ENCODE measurements at regions not wholly inside any gene's neighbourhood (a gene's known extent, or its start where the extent isn't known, plus 50 kb on each side); places are given as distances from the start of the nearest gene placed in this dataset.
"Not testable (repeated sequence)": the region's sequence is repeated elsewhere in the genome, so short reads cannot be mapped to it uniquely, and the experiment has no call there.

DNA sequence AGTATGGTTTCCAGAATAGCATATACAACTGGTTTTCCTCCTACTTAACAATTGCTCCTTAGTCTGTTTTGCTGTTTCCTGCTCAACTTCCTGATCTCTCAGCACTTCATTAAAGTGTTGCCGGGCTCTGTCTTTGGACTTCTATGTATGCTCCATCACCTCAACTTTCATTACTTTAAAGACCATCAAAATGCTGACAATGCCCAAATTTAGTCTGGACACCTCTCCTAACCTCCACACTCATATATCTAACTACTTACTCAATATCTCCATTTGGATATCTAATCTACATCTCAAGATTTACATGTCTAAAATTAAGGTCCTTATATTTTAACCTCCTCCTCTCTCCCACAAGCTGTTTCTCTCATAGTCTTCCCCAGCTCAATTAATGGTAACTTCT lies 54.4 kb upstream of the LGR5 start:
- Mint-ChIP-seq H3K36me3 (ENCODE audit: low read depth) (no peaks in the 10 kb centered on the region), H3K4me1 (no peaks in the 10 kb centered on the region), H3K9me3 (no peaks in the 10 kb centered on the region), H3K4me3 (no peak overlapping the region), H3K27me3 (peaks cover 10% of the 10 kb centered on the region), H3K27ac (no peak overlapping the region)
- CTCF ChIA-PET: interaction anchor here (0.6 kb wide), 1 partner anchor 196 kb away, joined by 3 read pairs; no protein-coding TSS in a partner anchor
- POLR2A ChIA-PET: no interaction called here
- DNase-seq: no peak

DNA sequence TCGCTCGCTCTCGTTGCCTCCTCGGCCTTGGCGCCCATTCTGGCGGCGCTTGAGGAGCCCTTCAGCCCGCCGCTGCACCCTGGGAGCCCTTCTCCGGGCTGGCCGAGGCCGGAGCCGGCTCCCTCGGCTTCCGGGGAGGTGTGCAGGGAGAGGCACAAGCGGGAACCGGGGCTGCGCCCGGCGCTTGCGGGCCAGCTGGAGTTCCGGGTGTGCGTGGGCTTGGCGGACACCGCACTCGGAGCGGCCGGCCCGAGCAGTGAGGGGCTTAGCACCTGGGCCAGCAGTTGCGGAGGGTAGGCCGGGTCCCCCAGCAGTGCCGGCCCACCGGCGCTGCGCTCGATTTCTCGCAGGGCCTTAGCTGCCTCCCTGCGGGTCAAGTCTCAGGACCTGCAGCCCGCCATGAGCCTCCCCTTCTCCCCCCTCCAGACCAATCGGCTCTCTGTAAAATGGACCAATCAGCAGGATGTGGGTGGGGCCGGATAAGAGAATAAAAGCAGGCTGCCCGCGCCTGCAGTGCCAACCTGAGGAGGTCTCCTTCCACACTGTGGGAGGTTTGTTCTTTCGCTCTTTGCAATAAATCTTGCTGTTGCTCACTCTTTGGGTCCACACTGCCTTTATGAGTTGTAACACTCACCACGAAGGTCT lies 62.8 kb upstream of the LGR5 start:
- CTCF ChIA-PET; POLR2A ChIA-PET; H3K36me3 Mint-ChIP-seq (ENCODE audit: low read depth); H3K27me3 Mint-ChIP-seq; H3K9me3 Mint-ChIP-seq; DNase-seq; H3K4me1 Mint-ChIP-seq; H3K27ac Mint-ChIP-seq; H3K4me3 Mint-ChIP-seq: not testable (repeated sequence)

DNA sequence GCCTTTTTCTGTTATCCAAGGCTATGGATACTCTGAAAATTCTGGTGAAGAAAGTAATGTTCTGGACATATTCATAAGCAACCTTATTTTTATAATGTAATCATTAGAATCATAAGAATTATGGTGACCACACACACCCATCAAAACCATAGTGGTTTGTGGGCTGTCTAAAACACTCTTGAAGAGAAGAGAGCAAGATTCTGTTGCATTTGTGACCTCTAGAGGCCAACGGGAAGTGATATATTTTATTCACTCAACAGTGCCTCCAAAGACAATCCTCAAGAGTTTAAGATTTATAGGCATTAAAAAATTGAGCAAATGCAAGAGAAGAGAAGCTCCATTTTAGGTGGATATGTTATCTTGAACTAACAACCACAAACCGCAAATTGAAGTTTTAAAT lies 68.5 kb upstream of the LGR5 start:
- no peak overlapping the region for H3K27ac Mint-ChIP-seq
- no peaks in the 10 kb centered on the region for H3K4me1 Mint-ChIP-seq
- H3K9me3 Mint-ChIP-seq: no peaks in the 10 kb centered on the region
- DNase-seq: no peak
- H3K36me3 Mint-ChIP-seq (ENCODE audit: low read depth): no peaks in the 10 kb centered on the region
- ChIA-PET POLR2A (no interaction called here), CTCF (no interaction called here)
- H3K27me3 Mint-ChIP-seq: peaks cover 4% of the 10 kb centered on the region
- no peak overlapping the region for H3K4me3 Mint-ChIP-seq

DNA sequence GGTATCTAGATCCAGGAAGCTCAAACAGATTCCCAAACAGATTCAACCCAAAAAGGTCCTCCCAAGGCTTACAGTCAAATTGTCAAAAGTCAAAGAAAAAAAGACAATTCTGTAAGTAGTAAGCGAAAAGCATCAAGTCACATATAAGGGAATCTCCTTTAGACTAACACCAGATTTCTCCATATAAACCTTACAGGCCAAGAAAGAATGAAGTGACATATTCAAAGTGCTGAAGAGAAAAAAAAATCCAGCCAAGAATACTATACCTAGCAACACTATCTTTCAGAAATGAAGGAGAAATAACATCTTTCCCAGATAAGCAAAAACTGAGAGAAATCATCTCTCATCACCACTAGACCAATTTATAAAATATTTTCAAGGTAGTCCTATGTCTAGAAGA lies 79.6 kb upstream of the LGR5 start:
- no peak overlapping the region for H3K27ac Mint-ChIP-seq
- no peaks in the 10 kb centered on the region for H3K4me1 Mint-ChIP-seq
- H3K36me3 Mint-ChIP-seq (ENCODE audit: low read depth): no peaks in the 10 kb centered on the region
- H3K9me3 Mint-ChIP-seq: peaks cover 5% of the 10 kb centered on the region
- no peak overlapping the region for H3K4me3 Mint-ChIP-seq
- ChIA-PET POLR2A (no interaction called here), CTCF (no interaction called here)
- no peaks in the 10 kb centered on the region for H3K27me3 Mint-ChIP-seq
- no peak for DNase-seq

DNA sequence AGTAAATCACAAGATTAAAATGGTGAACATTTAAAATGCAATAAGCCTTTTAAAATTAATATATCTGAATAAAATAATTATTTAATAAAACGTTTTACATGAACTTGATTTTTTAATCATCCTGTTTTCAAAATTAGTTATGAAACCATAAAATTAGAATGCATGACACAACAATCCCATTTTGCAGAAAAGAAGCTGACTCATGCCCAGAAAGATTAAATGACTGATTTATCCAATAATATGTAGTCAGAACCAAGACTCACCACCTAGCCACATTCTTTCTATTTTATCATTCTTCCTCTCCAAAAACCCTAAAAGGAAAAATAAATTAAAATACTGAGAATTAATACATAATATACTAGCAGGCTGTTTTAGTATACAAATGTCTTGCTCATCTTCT lies 83.0 kb upstream of the LGR5 start:
- ChIA-PET POLR2A (no interaction called here), CTCF (no interaction called here)
- no peaks in the 10 kb centered on the region for H3K9me3 Mint-ChIP-seq
- H3K36me3 Mint-ChIP-seq (ENCODE audit: low read depth): no peaks in the 10 kb centered on the region
- H3K27ac Mint-ChIP-seq: no peak overlapping the region
- H3K4me3 Mint-ChIP-seq: no peak overlapping the region
- H3K4me1 Mint-ChIP-seq: no peaks in the 10 kb centered on the region
- DNase-seq: no peak
- H3K27me3 Mint-ChIP-seq: peaks cover 2% of the 10 kb centered on the region

DNA sequence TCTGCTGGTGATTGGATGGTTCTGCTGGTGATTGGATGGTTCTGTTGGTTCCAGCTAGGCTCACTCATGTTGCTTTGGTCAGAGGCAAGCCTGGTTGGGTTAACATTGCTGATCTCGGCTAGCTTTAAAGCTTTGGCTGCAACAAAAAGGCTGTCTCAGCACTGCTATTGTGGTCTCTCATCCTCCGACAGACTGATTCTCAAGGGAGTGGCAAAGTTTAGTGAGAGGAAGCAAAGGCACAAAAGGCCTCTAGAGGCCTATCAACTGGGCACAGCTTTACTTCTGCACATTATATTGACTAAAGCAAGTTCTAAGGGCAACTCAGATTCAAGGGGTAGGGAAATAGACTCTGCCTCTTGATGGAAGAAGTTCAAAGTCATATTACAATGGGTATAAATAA lies 84.7 kb upstream of the LGR5 start:
- Mint-ChIP-seq H3K9me3 (no peaks in the 10 kb centered on the region), H3K27me3 (peaks cover 2% of the 10 kb centered on the region), H3K36me3 (ENCODE audit: low read depth) (no peaks in the 10 kb centered on the region), H3K27ac (no peak overlapping the region), H3K4me1 (no peaks in the 10 kb centered on the region), H3K4me3 (no peak overlapping the region)
- POLR2A ChIA-PET: no interaction called here
- CTCF ChIA-PET: no interaction called here
- no peak for DNase-seq

DNA sequence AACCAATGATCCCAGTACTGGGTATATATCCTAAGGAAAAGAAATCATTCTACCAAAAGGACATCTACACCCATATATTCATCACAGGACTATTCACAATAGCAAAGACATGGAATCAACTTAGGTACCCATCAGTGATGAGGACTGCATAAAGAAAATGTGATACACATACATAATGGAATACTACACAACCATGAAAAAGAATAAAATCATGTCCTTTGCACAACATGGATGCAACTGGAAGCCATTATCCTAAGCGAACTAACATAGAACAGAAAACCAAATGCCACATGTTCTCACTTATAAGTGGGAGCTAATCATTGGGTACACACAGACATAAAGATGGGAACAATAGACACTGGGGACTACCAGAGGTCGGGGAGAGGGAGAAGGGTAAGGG lies 86.0 kb upstream of the LGR5 start:
- ChIA-PET CTCF (no interaction called here), POLR2A (no interaction called here)
- no peak for DNase-seq
- H3K4me1 Mint-ChIP-seq: no peaks in the 10 kb centered on the region
- no peak overlapping the region for H3K27ac Mint-ChIP-seq
- peaks cover 2% of the 10 kb centered on the region for H3K27me3 Mint-ChIP-seq
- no peaks in the 10 kb centered on the region for H3K9me3 Mint-ChIP-seq
- H3K4me3 Mint-ChIP-seq: no peak overlapping the region
- no peaks in the 10 kb centered on the region for H3K36me3 Mint-ChIP-seq (ENCODE audit: low read depth)

DNA sequence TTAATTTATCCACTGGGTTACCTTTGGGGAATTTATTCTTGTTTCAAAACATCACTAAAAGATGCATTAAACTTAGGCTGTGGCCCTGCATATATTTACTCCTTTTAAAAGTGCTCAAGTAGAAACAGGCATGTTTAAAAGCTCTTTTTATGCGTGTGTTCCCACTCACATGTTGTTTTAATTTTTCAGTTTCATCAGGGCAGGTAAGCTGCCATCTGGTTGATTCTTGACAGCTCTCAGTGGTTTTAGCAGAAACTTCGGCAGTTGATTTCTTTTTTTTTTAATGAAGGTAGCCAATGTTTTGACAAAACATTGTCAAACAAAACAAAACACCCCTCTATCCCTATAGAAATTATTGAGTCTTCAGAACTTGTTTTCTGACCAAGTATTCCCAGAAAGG lies 89.6 kb upstream of the LGR5 start:
- no peaks in the 10 kb centered on the region for H3K9me3 Mint-ChIP-seq
- H3K4me3 Mint-ChIP-seq: no peak overlapping the region
- POLR2A ChIA-PET: no interaction called here
- no peaks in the 10 kb centered on the region for H3K36me3 Mint-ChIP-seq (ENCODE audit: low read depth)
- peaks cover 2% of the 10 kb centered on the region for H3K27me3 Mint-ChIP-seq
- no peaks in the 10 kb centered on the region for H3K4me1 Mint-ChIP-seq
- no peak for DNase-seq
- no peak overlapping the region for H3K27ac Mint-ChIP-seq
- CTCF ChIA-PET: no interaction called here

DNA sequence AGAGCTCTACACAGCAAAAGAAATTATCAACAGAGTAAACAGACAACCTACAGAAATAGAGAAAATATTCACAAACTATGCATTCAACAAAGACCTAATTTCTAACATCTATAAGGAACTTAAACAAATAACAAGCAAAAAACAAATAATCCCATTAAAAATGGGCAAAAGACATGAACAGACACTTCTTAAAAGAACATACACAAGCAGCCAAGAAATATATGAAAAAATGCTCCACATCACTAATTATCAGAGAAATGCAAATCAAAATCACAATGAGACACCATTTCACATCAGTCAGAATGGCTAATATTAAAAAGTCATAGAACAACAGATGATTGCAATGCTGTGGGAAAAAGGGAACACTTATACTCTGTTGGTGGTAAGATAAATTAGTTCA lies 100.7 kb upstream of the LGR5 start:
- Mint-ChIP-seq H3K4me1 (no peaks in the 10 kb centered on the region), H3K9me3 (no peaks in the 10 kb centered on the region), H3K4me3 (no peak overlapping the region), H3K36me3 (ENCODE audit: low read depth) (no peaks in the 10 kb centered on the region), H3K27me3 (peaks cover 2% of the 10 kb centered on the region), H3K27ac (no peak overlapping the region)
- ChIA-PET CTCF (no interaction called here), POLR2A (no interaction called here)
- DNase-seq: no peak

DNA sequence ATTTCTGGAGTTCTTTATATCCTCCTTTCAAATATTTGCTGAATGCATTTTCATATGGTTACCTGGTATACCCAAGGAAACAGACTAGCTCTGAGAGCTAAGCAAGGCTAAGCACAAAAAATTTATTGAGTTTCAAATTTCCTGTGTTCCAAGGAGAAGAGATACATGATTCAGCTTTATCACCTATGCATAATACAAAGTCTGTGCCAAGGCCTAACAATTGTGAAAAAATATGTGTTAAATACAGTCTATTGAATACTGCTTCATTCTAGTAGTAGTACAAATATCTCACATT lies 103.7 kb upstream of the LGR5 start:
- Mint-ChIP-seq H3K36me3 (ENCODE audit: low read depth) (no peaks in the 10 kb centered on the region), H3K9me3 (no peaks in the 10 kb centered on the region), H3K4me1 (no peaks in the 10 kb centered on the region), H3K27me3 (peaks cover 2% of the 10 kb centered on the region), H3K27ac (no peak overlapping the region), H3K4me3 (no peak overlapping the region)
- DNase-seq: no peak
- POLR2A ChIA-PET: no interaction called here
- CTCF ChIA-PET: no interaction called here

DNA sequence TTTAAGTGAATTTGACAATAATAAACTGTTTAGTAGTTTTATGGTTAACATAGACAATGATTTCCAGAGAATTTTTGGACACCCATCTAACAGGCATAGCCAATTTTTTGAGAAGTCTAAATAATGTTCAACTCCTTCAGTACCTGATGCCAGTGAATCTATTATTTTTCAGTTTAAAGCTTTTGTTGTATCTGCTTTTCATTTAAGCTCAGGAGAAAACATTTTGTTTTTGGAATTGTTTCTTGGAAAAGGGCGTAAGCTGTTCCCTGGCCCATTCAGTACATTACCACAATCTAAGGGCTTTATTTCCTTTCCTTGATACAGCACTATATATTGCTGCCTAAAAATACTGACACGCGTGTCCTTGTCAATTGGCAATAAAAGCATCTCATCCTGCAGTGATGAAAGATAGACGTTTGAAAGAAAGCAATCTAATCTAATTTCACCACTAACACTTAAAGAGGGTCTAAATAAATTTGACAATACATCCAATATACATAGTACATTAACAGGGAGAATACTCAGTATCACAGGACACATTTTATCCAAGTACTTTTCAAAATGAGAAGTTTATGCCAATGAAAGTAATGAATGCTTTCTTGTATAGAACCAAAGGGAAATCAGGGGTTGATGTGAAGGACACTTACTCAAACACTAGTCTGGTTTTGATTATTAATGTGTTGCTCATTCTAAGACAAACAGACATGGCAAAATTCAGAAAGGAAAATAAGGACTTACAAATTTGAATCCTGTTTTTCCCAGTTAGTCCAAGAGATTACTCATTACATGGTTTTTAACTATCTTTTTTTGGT lies 104.2 kb upstream of the LGR5 start:
- no peak for DNase-seq
- Mint-ChIP-seq H3K27me3 (peaks cover 2% of the 10 kb centered on the region), H3K36me3 (ENCODE audit: low read depth) (no peaks in the 10 kb centered on the region), H3K9me3 (no peaks in the 10 kb centered on the region), H3K4me3 (no peak overlapping the region), H3K4me1 (no peaks in the 10 kb centered on the region), H3K27ac (no peak overlapping the region)
- CTCF ChIA-PET: no interaction called here
- POLR2A ChIA-PET: no interaction called here

DNA sequence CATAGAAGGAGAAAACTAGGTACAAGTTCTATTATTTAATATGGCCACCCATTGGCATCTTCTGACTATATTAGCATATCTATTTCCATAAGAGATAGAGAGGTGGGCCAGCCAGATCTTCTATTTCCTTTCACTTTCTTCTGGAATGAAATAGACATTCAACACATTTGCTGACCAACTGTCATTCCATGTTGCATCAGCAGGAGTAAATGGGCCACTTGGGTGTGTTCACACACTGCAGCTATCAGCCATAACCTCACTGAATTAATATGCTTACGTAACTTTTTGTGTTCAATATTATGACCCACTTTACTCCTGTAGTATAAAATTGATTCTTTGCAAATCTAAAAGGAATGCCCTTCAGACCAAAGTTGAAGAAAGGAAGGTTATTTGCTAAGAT lies 106.2 kb upstream of the LGR5 start:
- no peaks in the 10 kb centered on the region for H3K36me3 Mint-ChIP-seq (ENCODE audit: low read depth)

DNA sequence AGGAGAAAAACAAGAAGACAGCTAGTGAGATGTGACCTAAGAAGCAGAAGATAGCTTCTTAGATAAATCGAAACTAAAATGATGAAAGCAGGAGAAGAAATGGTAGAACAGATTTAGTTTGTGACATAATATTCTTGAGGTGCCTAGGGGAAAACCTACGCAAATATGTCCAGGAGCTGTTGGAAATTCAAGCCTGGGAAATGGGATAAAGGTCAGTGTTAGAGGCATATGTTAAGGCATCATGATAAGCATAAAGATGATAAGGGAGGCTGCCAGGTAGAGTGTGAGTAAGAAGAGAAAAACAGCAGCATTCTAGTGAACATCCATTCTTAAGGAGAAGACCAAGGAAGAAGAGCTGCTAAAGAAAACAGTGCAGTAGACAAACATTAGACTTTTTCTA lies 109.6 kb upstream of the LGR5 start:
- Mint-ChIP-seq H3K4me3 (no peak overlapping the region), H3K36me3 (ENCODE audit: low read depth) (no peaks in the 10 kb centered on the region), H3K4me1 (no peaks in the 10 kb centered on the region), H3K27me3 (no peaks in the 10 kb centered on the region), H3K9me3 (no peaks in the 10 kb centered on the region), H3K27ac (no peak overlapping the region)
- POLR2A ChIA-PET: no interaction called here
- CTCF ChIA-PET: no interaction called here
- no peak for DNase-seq

More for the DNA sequence above, 106.2 kb upstream of the LGR5 start:
- CTCF ChIA-PET: no interaction called here
- DNase-seq: no peak
- Mint-ChIP-seq H3K4me3 (no peak overlapping the region), H3K9me3 (no peaks in the 10 kb centered on the region), H3K4me1 (no peaks in the 10 kb centered on the region), H3K27me3 (peaks cover 2% of the 10 kb centered on the region), H3K27ac (no peak overlapping the region)
- POLR2A ChIA-PET: no interaction called here

DNA sequence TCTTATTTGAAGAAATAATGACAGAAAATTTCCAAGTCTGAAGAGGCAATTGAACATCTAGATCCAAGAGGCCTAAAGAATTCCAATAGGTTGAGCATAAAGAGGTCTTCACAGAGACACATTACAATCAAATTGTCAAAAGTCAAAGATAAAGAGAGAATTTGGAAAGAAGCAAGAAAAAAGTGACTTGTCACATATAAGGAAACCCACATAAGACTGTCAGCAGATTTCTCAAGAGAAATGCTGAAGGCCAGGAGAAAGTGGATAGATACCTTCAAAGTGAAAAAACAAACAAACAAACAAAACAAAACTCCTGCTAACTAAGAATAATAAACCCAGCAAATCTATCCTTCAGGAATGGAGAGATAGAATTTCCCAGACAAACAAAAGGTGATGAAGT lies 118.1 kb upstream of the LGR5 start:
- H3K4me3 Mint-ChIP-seq: no peak overlapping the region

More for the DNA sequence above, 118.1 kb upstream of the LGR5 start:
- Mint-ChIP-seq H3K4me1 (no peaks in the 10 kb centered on the region), H3K9me3 (peaks cover 15% of the 10 kb centered on the region), H3K27me3 (no peaks in the 10 kb centered on the region), H3K27ac (no peak overlapping the region), H3K36me3 (ENCODE audit: low read depth) (no peaks in the 10 kb centered on the region)
- POLR2A ChIA-PET: no interaction called here
- CTCF ChIA-PET: no interaction called here
- no peak for DNase-seq

Data from activated CD4-positive, alpha-beta T cell treated with anti-CD3 and anti-CD28 coated beads, Interleukin-2, amount 10 ng/mL, durations not matched to agents 7 days and 5 days (primary cell).